ENCODE measurements at regions not wholly inside any gene's neighbourhood (a gene's known extent, or its start where the extent isn't known, plus 50 kb on each side); places are given as distances from the start of the nearest gene placed in this dataset.

GRCh38 chr13:64928696-64929499 lies 2301.2 kb downstream of the PCDH9 start:
- TF ChIP-seq POLR2A (IDR thresholded peaks at IDR 0.05; ENCODE audit: low read length) (no peak), GATA1 (IDR thresholded peaks at IDR 0.05; ENCODE audit: low read depth, low read length) (no peak)
